Smooth muscle cell (in vitro differentiated cells): ENCODE measurements at regions not wholly inside any gene's neighbourhood (a gene's known extent, or its start where the extent isn't known, plus 50 kb on each side); places are given as distances from the start of the nearest gene placed in this dataset.

Experiments
- DNase-seq: peaks from one replicate; lab custom pipeline; 2025; ENCODE audit not compliant: unreplicated experiment; lab: John Stamatoyannopoulos, UW
- H2AFZ ChIP-seq: fragments of 200-600 bp; sonication (generic); 2 replicates; pipeline ENCODE4 v1.6.0; 2016; ENCODE audit warnings: antibody characterized with exemption, low read depth, mild to moderate bottlenecking
- H3F3A ChIP-seq: fragments of 200-600 bp; sonication (generic); 2 replicates; pipeline ENCODE4 v1.6.0; 2017; ENCODE audit warnings: antibody characterized with exemption, low read depth
- H3K27ac ChIP-seq: fragments of 200-600 bp; sonication (generic); 2 replicates; pipeline ENCODE4 v1.5.1; 2016; ENCODE audit warnings: low read depth, mild to moderate bottlenecking
- H3K27me3 ChIP-seq: fragments of 200-600 bp; sonication (generic); 2 replicates; pipeline ENCODE4 v1.6.1; 2016; ENCODE audit warnings: low read depth, mild to moderate bottlenecking
- H3K36me3 ChIP-seq: fragments of 200-600 bp; sonication (generic); 2 replicates; pipeline ENCODE4 v1.5.1; 2016; ENCODE audit warnings: low read depth
- H3K4me1 ChIP-seq: fragments of 200-600 bp; sonication (generic); 2 replicates; pipeline ENCODE4 v1.5.1; 2016; ENCODE audit warnings: low read depth
- H3K4me2 ChIP-seq: fragments of 200-600 bp; sonication (generic); 2 replicates; pipeline ENCODE4 v1.6.0; 2016; ENCODE audit warnings: mild to moderate bottlenecking
- H3K4me3 ChIP-seq: fragments of 200-600 bp; sonication (generic); 2 replicates; pipeline ENCODE4 v1.5.1; 2016; ENCODE audit warnings: mild to moderate bottlenecking
- H3K79me2 ChIP-seq: fragments of 200-600 bp; sonication (generic); 2 replicates; pipeline ENCODE4 v1.6.0; 2016; ENCODE audit warnings: low read depth, mild to moderate bottlenecking
- H3K9ac ChIP-seq: fragments of 200-600 bp; sonication (generic); 2 replicates; pipeline ENCODE4 v1.6.0; 2016; ENCODE audit warnings: low read depth
- H3K9me3 ChIP-seq: fragments of 200-600 bp; sonication (generic); replicated peaks from 2 replicates; pipeline ENCODE4 v1.5.1; 2016; ENCODE audit warnings: low read depth
- H4K20me1 ChIP-seq: fragments of 200-600 bp; sonication (generic); 2 replicates; pipeline ENCODE4 v1.6.0; 2016; ENCODE audit warnings: low read depth
- CTCF ChIP-seq: fragments of 200-600 bp; sonication (generic); IDR thresholded peaks from 2 replicates; pipeline ENCODE4 v1.5.1; 2017; ENCODE audit warnings: borderline replicate concordance, mild to moderate bottlenecking, antibody characterized with exemption; ENCODE audit not compliant: insufficient read depth, poor library complexity, severe bottlenecking
- WGBS: methylation state at CpG from one replicate; pipeline ENCODE4 v1.1.7; 2016; ENCODE audit warnings: low lambda C conversion rate; 5-methylcytosine and 5-hydroxymethylcytosine counted together

DNA sequence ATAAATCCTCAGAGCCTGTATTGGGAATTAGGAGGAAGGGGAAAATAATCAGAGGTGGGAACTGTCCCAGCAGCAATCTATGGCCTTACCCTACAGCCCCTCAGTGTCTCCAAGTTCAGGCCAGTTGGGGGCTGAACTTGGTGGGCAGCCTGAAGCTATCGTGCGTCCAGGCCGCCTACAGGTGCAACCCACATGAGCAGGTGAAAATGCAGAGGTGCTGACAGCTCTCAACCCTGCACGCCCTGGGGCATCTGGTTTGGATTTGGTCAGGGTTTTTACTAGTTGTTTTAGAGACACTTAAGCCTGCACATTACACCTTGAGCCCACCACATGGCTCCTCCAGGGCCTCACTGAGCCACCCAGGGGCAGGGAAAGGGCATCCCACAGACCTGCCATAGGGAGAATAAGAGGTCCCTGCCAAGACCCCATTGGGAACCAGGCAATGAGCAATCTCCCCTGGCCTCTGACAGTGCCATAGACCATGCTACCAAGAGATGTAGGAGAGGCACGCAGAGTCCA is 209.5 kb downstream of the FOXD2 start:
- 88% methylated on average over 5 of the region's 5 CpGs for whole genome bisulfite sequencing

DNA sequence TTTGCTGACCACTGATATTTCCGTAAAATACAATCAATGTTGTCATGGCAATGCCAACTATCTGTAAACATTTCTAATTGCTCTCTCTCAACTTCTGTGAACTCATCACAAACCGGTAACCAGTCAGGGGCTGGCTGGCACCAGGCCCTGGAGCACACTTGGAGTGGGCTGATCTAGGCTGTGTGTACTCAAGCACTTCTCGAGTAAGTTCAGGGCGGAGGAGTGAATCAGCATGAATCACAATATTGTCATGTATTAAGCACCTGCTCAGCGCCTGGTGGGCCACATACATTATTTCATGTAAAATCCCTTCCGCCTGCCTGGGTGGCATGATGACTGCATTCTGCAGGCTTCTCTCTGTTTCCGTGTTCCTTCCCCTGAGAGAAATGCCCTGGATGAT is 212.4 kb downstream of the FOXD2 start:
- DNase-seq: no peak
- TF ChIP-seq CTCF: no peak
- no peak overlapping the region for H3K27ac ChIP-seq

More for the DNA sequence above, 209.5 kb downstream of the FOXD2 start:
- H3K4me1 ChIP-seq: peaks cover 6% of the 10 kb centered on the region
- H3K36me3 ChIP-seq: no peaks in the 10 kb centered on the region
- no peaks in the 10 kb centered on the region for H4K20me1 ChIP-seq
- H3K4me2 ChIP-seq: no peak overlapping the region
- no peak overlapping the region for H3K27ac ChIP-seq
- no peak for TF ChIP-seq CTCF
- no peak overlapping the region for H3K9ac ChIP-seq
- H2AFZ ChIP-seq: no peak overlapping the region
- H3K27me3 ChIP-seq: peaks cover 37% of the 10 kb centered on the region
- no peak for DNase-seq
- no peaks in the 10 kb centered on the region for H3K9me3 ChIP-seq
- no peaks in the 10 kb centered on the region for H3K79me2 ChIP-seq
- no peak overlapping the region for H3K4me3 ChIP-seq
- no peaks in the 10 kb centered on the region for H3F3A ChIP-seq

DNA sequence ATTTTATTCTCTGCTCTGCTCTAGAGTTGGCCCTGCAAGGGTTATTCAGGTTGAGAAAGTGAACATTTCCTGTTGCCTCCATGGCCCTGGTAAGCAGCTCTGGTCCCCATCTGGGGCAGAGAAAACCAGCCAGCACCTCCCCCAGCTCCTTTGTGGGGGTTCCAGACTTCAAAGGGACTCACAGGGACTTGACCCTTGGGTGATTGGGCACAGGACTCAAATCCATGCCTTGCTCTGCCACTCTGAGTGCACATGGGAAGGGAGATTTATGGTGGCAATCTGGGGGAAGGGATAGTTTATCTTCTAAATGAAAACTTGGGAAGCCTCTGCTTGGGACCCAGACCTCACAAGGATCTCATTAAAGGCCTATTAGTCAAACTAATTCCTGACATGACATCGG is 212.8 kb downstream of the FOXD2 start:
- WGBS: 84% methylated on average over 1 of the region's 1 CpG
- H3K36me3 ChIP-seq: no peaks in the 10 kb centered on the region
- no peak overlapping the region for H3K4me2 ChIP-seq
- no peak overlapping the region for H3K27ac ChIP-seq
- no peaks in the 10 kb centered on the region for H3K9me3 ChIP-seq
- peaks cover 60% of the 10 kb centered on the region for H3K27me3 ChIP-seq
- no peak overlapping the region for H2AFZ ChIP-seq
- H3K9ac ChIP-seq: no peak overlapping the region
- no peak for DNase-seq
- no peaks in the 10 kb centered on the region for H3F3A ChIP-seq
- H3K79me2 ChIP-seq: no peaks in the 10 kb centered on the region
- H3K4me3 ChIP-seq: no peak overlapping the region
- TF ChIP-seq CTCF: no peak
- H4K20me1 ChIP-seq: no peaks in the 10 kb centered on the region
- H3K4me1 ChIP-seq: no peaks in the 10 kb centered on the region

More for the DNA sequence above, 212.4 kb downstream of the FOXD2 start:
- no peaks in the 10 kb centered on the region for H3K36me3 ChIP-seq
- H3K9ac ChIP-seq: no peak overlapping the region
- 56% methylated on average over 7 of the region's 7 CpGs for WGBS
- H3F3A ChIP-seq: no peaks in the 10 kb centered on the region
- H4K20me1 ChIP-seq: no peaks in the 10 kb centered on the region
- H3K79me2 ChIP-seq: no peaks in the 10 kb centered on the region
- no peaks in the 10 kb centered on the region for H3K9me3 ChIP-seq
- H2AFZ ChIP-seq: no peak overlapping the region
- no peak overlapping the region for H3K4me2 ChIP-seq
- no peaks in the 10 kb centered on the region for H3K4me1 ChIP-seq
- no peak overlapping the region for H3K4me3 ChIP-seq
- H3K27me3 ChIP-seq: peaks cover 56% of the 10 kb centered on the region
